ENCODE measurements at regions not wholly inside any gene's neighbourhood (a gene's known extent, or its start where the extent isn't known, plus 50 kb on each side); places are given as distances from the start of the nearest gene placed in this dataset.
"Not testable (repeated sequence)": the region's sequence is repeated elsewhere in the genome, so short reads cannot be mapped to it uniquely, and the experiment has no call there.

DNA sequence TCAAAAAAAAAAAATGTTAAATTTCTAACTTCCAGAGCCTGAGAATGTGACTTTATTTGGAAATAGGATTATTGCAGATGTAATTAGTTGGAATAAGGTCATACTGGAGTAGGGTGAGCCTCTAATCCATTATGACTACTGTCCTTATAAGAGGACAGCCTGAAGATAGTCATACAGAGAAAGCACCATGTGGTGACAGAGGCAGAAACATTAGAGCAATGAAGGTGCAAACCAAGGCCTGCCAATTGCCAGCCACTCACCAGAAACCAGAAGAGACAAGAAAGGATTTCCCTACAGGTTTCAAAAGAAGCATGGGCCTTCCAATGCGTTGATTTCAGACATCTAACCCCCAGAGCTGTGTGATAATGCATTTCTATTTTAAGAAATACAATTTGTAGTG, 659.2 kb upstream of the CHD1 start:
- no peak overlapping the region for H3K27ac Mint-ChIP-seq
- no peaks in the 10 kb centered on the region for H3K36me3 Mint-ChIP-seq (ENCODE audit: low read depth)
- no peaks in the 10 kb centered on the region for H3K4me1 Mint-ChIP-seq
- no peaks in the 10 kb centered on the region for H3K27me3 Mint-ChIP-seq
- no peak for ATAC-seq (replicated peaks)
- H3K9me3 Mint-ChIP-seq = peaks cover 3% of the 10 kb centered on the region
- no peak overlapping the region for H3K4me3 Mint-ChIP-seq

DNA sequence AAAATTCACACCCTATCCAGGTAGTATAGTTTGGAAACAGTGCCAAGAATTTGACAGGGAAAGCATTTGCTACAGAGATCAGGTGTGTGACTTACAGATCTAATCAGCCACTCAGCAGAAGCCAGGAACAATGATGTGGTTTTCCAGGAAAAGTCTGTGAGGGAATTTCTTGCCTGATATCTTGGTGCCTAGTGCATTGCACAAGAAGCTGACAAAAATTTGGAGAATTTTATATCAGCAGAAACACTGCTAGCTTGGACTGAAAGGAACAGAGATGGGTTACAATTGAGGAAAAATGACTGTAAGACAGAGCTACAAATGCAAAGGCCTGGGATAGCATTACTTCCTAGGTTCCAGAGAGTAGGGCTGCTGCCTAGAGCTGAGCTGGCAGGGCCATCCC, 658.1 kb upstream of the CHD1 start:
- H3K27me3 Mint-ChIP-seq = no peaks in the 10 kb centered on the region
- no peak overlapping the region for H3K4me3 Mint-ChIP-seq
- peaks cover 3% of the 10 kb centered on the region for H3K9me3 Mint-ChIP-seq
- H3K36me3 Mint-ChIP-seq (ENCODE audit: low read depth) = no peaks in the 10 kb centered on the region
- H3K27ac Mint-ChIP-seq = no peak overlapping the region
- ATAC-seq (replicated peaks) = no peak
- H3K4me1 Mint-ChIP-seq = no peaks in the 10 kb centered on the region

DNA sequence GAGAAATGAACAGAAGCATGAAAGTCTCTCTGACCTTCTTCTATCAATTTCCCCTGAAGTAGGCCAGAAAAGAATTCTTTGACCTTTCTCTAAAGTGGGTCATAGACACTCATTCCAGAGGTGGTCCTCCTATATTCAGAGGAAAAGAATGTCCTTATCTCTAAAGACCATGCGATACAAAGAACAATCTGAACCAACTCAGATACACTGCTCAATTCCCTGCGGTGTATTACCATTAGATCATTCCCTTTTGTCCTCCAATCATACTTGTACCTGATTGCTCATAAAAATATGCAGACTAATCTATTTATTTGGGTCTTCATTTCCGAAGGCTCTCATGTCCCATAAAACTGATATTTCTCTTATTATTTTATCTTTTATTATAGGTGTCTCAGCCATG, 652.4 kb upstream of the CHD1 start:
- not testable (repeated sequence) for H3K27ac Mint-ChIP-seq; H3K27me3 Mint-ChIP-seq; ATAC-seq (replicated peaks); H3K4me3 Mint-ChIP-seq; H3K36me3 Mint-ChIP-seq (ENCODE audit: low read depth); H3K9me3 Mint-ChIP-seq; H3K4me1 Mint-ChIP-seq

DNA sequence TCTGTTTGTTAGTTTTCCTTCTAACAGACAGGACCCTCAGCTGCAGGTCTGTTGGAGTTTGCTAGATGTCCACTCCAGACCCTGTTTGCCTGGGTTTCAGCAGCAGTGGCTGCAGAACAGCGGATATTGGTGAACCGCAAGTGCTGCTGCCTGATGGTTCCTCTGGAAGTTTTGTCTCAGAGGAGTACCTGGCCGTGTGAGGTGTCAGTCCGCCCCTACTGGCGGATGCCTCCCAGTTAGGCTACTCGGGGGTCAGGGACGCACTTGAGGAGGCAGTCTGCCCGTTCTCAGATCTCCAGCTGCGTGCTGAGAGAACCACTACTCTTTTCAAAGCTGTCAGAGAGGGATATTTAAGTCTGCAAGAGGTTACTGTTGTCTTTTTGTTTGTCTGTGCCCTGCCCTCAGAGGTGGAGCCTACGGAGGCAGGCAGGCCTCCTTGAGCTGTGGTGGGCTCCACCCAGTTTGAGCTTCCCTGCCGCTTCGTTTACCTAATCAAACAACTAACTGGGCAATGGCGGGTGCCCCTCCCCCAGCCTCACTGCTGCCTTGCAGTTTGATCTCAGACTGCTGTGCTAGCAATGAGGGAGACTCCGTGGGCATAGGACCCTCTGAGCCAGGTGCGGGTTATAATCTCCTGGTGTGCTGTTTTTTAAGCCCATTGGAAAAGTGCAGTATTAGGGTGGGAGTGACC, 634.3 kb upstream of the CHD1 start:
- H3K27ac Mint-ChIP-seq; H3K4me3 Mint-ChIP-seq; H3K36me3 Mint-ChIP-seq (ENCODE audit: low read depth); H3K9me3 Mint-ChIP-seq; H3K4me1 Mint-ChIP-seq; ATAC-seq (replicated peaks); H3K27me3 Mint-ChIP-seq: not testable (repeated sequence)

DNA sequence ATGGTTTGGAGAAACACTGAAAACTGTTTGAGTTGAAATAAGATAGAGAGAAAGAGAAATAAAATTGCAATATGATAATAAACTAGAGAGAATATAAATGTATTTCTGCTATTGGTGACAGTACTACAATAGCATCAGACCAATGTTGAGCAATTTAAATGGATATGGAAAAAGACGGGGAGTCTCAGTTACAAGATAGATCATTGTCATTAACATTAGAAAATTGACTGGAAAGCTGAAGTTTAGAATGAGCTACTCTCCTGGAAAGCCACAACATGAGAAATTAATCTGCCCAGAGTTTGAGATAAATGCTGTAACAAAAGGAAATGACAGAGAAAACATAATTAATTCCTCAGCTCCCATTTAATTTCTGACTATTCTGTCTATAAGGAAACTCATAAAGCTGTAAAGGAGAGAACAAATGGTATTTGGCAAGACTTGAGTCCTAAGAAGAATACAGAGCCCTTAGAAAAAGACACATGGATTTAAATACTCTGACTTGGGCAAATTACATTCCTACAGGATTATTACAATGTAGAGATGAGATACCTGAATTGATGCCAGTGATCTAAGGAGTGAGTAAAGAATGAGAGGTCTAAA, 624.5 kb upstream of the CHD1 start:
- no peak overlapping the region for H3K27ac Mint-ChIP-seq
- H3K27me3 Mint-ChIP-seq = no peaks in the 10 kb centered on the region
- no peaks in the 10 kb centered on the region for H3K9me3 Mint-ChIP-seq
- no peak overlapping the region for H3K4me3 Mint-ChIP-seq
- H3K36me3 Mint-ChIP-seq (ENCODE audit: low read depth) = no peaks in the 10 kb centered on the region
- no peaks in the 10 kb centered on the region for H3K4me1 Mint-ChIP-seq
- ATAC-seq (replicated peaks) = no peak

DNA sequence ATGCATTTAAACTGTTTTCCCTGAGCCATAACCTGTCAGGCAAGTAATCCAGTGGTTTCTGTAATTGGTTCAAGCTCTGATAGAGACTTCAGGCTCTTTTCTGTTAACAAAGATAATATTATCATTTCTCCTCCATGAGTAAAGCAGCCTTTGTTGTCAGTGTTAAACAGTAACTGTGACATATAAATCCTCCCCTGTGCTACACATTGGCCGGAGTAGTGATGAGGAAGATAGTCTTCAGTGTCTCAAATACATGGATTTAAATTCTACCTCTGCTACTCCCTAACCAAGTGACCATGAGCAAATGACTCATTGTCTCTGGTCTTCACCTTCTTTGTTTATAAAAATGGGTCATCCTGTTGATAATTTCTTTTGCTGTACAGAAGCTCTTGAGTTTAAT, 615.5 kb upstream of the CHD1 start:
- H3K4me3 Mint-ChIP-seq = no peak overlapping the region
- ATAC-seq (replicated peaks) = no peak
- no peaks in the 10 kb centered on the region for H3K4me1 Mint-ChIP-seq
- peaks cover 3% of the 10 kb centered on the region for H3K9me3 Mint-ChIP-seq
- no peak overlapping the region for H3K27ac Mint-ChIP-seq
- no peaks in the 10 kb centered on the region for H3K27me3 Mint-ChIP-seq
- H3K36me3 Mint-ChIP-seq (ENCODE audit: low read depth) = no peaks in the 10 kb centered on the region

DNA sequence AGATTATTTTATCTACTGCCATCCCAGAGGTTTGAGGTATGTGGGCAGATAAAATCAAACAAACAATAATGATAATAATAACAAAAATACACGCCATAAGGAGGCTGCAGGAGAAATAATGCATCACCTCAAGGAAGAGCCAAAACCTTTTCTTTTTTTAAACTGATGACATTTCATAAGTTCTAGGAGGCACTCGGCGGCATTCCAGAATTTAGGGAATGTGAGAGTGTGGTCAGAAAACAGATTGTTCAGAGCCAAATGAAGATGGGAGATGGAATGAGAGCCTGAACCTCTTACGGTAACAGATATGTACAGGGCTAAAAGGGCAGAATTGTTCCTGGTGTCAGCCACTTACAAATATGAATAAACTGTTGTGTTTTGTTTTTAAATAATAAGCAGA, 615.0 kb upstream of the CHD1 start:
- H3K27me3 Mint-ChIP-seq = no peaks in the 10 kb centered on the region
- H3K4me3 Mint-ChIP-seq = no peak overlapping the region
- H3K9me3 Mint-ChIP-seq = peaks cover 3% of the 10 kb centered on the region
- no peaks in the 10 kb centered on the region for H3K36me3 Mint-ChIP-seq (ENCODE audit: low read depth)
- H3K27ac Mint-ChIP-seq = no peak overlapping the region
- no peaks in the 10 kb centered on the region for H3K4me1 Mint-ChIP-seq
- no peak for ATAC-seq (replicated peaks)

DNA sequence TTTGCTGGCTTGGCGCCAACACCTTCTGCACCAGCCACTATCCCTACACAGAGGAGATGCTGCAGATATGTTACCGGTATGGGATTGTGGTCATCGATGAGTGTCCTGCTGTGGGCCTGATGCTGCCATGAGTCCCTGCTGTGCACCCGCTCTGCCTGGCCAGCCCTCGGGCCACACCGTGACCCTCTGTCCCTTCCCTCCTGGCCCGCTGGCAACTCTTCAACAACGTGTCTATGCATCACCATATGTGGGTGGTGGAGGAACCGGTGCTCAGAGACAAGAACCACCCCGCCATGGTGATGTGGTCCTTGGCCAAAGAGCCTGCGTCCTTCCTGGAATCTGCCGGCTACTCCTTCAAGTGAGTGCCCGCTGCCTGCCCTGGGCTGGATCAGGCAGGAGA, 605.4 kb upstream of the CHD1 start:
- not testable (repeated sequence) for H3K4me1 Mint-ChIP-seq; H3K27ac Mint-ChIP-seq; ATAC-seq (replicated peaks); H3K9me3 Mint-ChIP-seq; H3K36me3 Mint-ChIP-seq (ENCODE audit: low read depth); H3K4me3 Mint-ChIP-seq; H3K27me3 Mint-ChIP-seq

DNA sequence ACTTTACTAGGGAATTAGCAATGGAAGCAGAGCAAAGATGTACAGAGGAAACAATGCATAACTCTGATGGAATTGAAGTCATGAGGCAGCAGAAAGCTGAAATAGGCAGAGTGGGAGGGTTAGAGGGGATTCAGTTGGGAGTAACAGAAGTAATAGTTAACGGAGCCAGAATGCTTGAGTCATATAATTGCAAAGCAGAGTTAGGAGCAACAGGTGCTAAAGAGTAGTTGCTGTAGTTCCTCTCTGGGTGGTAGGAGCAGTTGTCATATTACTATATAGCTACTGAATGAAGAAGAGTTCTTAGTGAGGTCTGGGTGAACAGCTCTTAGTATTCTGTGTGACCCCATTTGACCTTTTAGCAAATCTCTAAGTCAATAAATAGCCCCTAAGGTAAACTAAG, 592.9 kb upstream of the CHD1 start:
- not testable (repeated sequence) for H3K36me3 Mint-ChIP-seq (ENCODE audit: low read depth); H3K9me3 Mint-ChIP-seq; H3K4me3 Mint-ChIP-seq; H3K27ac Mint-ChIP-seq; ATAC-seq (replicated peaks); H3K27me3 Mint-ChIP-seq; H3K4me1 Mint-ChIP-seq

DNA sequence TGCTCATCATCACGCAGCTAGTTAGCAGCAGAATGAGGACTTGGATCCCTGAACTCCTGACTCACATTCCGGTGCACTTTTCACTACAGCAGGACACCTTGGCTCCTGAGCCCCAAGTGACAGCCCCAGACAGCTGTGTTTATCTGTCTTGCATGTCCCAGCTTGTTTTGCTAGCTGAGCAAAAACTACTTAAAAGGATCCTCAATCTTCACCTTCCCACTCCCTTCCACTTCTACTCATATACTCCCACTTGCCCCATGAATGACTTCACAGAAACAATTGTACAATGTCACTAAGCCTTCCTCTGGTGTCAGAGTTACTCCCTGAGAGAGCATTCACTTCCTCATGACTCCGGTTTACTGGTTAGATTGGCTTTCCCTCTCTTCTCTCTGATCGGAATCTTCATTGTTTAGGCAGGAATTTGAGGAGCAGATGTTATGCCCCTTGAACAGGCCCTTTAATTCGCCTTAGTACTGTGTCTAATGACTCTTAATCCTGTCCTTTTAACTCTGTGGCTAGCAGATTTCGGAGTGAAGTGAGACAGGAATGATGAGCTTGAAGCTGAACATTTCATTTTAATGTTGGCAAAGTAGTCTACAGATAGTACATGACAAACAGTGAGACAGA, 587.2 kb upstream of the CHD1 start:
- H3K27ac Mint-ChIP-seq; H3K27me3 Mint-ChIP-seq; H3K9me3 Mint-ChIP-seq; ATAC-seq (replicated peaks); H3K36me3 Mint-ChIP-seq (ENCODE audit: low read depth); H3K4me3 Mint-ChIP-seq; H3K4me1 Mint-ChIP-seq: not testable (repeated sequence)

DNA sequence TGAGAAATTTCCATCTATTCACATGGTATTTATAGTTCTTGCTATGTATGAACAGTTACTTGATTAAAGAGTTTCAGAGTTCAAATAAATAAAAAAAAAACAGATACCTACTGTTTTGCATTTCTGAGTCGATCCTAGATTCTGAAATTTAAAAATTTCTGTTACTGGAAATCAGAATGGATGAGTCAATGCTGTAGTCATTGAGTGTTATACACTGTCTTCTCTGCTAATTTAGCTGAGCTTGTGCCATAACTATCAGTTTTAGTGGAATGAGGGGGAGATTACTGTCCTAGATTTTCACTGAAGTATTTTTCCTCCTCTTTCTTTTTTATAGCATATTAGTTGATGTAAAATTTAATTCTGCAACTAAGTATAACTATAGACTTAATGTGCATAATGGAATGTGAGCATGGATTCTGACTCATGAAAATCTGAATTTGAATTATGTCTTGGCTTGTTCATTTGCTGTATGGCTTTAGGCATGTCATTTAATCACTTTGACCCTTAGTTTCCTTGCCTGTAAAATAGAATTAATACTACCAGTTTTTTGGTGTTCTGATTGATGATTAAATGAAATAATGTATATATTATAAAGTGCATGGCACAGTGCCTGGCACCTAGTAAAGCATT, 581.5 kb upstream of the CHD1 start:
- not testable (repeated sequence) for H3K27me3 Mint-ChIP-seq; H3K36me3 Mint-ChIP-seq (ENCODE audit: low read depth); ATAC-seq (replicated peaks); H3K4me1 Mint-ChIP-seq; H3K27ac Mint-ChIP-seq; H3K4me3 Mint-ChIP-seq; H3K9me3 Mint-ChIP-seq

DNA sequence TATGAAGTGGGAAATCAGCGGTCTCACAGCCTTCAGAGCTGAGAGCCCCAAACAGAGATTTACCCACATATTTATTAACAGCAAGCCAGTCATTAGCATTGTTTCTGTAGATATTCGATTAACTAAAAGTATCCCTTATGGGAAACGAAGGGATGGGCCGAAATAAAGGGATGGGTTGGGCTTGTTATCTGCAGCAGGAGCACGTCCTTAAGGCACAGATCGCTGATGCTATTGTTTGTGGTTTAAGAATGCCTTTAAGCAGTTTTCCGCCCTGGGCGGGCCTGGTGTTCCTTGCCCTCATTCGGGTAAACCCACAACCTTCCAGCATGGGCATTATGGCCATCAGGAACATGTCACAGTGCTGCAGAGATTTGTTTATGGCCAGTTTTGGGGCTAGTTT, 580.3 kb upstream of the CHD1 start:
- not testable (repeated sequence) for H3K4me1 Mint-ChIP-seq; H3K27ac Mint-ChIP-seq; H3K4me3 Mint-ChIP-seq; H3K27me3 Mint-ChIP-seq; H3K9me3 Mint-ChIP-seq; ATAC-seq (replicated peaks); H3K36me3 Mint-ChIP-seq (ENCODE audit: low read depth)

DNA sequence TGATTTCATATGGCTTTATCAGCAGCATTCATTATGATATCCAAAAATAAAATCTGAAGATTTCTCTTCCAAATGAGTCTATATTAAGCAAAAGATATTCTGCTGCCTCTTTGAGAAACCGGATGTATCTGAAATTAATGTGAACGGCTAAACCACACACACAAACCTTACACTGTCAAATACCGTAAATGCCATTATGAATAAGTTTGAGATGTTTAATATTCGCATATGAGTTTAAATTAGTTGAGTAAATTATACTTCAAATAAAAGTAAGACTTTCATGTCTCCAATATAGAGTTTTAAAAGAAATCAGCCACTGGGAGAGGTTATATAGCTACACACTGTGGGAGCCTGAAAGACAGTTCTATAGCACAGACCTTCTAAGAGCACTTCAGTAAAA, 566.6 kb upstream of the CHD1 start:
- not testable (repeated sequence) for H3K9me3 Mint-ChIP-seq; H3K27ac Mint-ChIP-seq; H3K36me3 Mint-ChIP-seq (ENCODE audit: low read depth); ATAC-seq (replicated peaks); H3K4me1 Mint-ChIP-seq; H3K4me3 Mint-ChIP-seq; H3K27me3 Mint-ChIP-seq

DNA sequence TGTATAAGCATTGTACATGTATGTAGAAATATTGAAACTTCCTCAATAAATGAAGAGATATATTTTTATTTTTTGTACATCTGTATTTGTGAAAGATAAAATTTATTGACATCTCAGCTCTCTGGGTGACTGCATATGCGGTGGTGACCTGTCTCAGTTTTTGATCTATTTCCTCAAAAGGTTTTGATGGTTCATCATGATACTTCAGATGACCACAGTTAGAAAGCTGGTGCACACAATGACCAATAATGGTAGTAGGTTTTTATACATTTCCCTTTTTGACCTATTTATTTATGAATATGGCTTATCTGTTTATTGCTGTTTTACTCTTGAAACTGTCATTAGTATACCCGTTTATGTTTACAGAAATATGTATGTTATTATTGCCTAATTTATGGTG, 549.6 kb upstream of the CHD1 start:
- not testable (repeated sequence) for H3K27me3 Mint-ChIP-seq; H3K27ac Mint-ChIP-seq; ATAC-seq (replicated peaks); H3K36me3 Mint-ChIP-seq (ENCODE audit: low read depth); H3K4me1 Mint-ChIP-seq; H3K9me3 Mint-ChIP-seq; H3K4me3 Mint-ChIP-seq

DNA sequence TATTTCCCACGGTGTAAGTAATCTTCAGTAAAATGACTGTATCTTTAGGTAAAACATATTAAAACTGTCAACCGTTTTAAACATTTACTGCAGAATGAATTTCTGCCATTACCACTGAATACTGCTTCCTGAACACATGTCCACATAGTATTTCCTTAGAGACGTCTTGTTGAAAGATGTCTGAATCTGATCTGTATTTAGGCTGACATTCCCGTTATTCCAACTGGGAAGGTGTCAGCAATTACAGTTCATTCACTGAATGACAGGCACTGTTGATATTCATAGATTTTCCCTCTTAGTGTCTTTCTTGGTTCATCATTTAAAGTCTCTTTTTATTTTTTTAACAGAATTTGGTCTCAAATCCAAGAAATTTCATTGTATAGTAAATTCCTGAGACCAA, 544.5 kb upstream of the CHD1 start:
- ATAC-seq (replicated peaks); H3K4me1 Mint-ChIP-seq; H3K27ac Mint-ChIP-seq; H3K27me3 Mint-ChIP-seq; H3K4me3 Mint-ChIP-seq; H3K36me3 Mint-ChIP-seq (ENCODE audit: low read depth); H3K9me3 Mint-ChIP-seq: not testable (repeated sequence)

Measured in activated T-helper 17 cell treated with anti-CD3 and anti-CD28 coated beads, Interleukin-2, amount 50 U/mL, for 72 hours (primary cell).